GM23338 (cell line): ENCODE measurements at regions not wholly inside any gene's neighbourhood (a gene's known extent, or its start where the extent isn't known, plus 50 kb on each side); places are given as distances from the start of the nearest gene placed in this dataset.

ENCODE experiments used
- CREB1 ChIP-seq: fragments of 250-450 bp; sonication (Bioruptor Pico); IDR thresholded peaks from 2 replicates; pipeline ENCODE4 v1.5.0; 2020; ENCODE audit warnings: low read depth, mild to moderate bottlenecking, moderate library complexity
- CTCF ChIP-seq, 2 experiments: fragments of 200-600 bp in 1 of 2; sonication (generic) in 1 of 2; conservative IDR thresholded peaks; 2 replicates each; pipeline versions ENCODE4 v1.5.1 to v1.6.1; 2016 to 2017; ENCODE audit warnings: antibody characterized with exemption in 2 of 2, low read depth in 2 of 2, mild to moderate bottlenecking in 2 of 2, moderate library complexity in 1 of 2
- ETS1 ChIP-seq: IDR thresholded peaks from 2 replicates; pipeline ENCODE4 v1.6.1; 2016; ENCODE audit warnings: antibody characterized with exemption
- EZH2 ChIP-seq: fragments of 200-600 bp; sonication (generic); IDR thresholded peaks from one replicate; pipeline ENCODE4 v1.8.0; 2017; ENCODE audit warnings: antibody characterized with exemption, mild to moderate bottlenecking, low read depth; ENCODE audit not compliant: unreplicated experiment
- EZH2phosphoT487 ChIP-seq: fragments of 200-600 bp; sonication (generic); IDR thresholded peaks from one replicate; pipeline ENCODE4 v1.8.1; 2018; ENCODE audit warnings: antibody characterized with exemption; ENCODE audit not compliant: unreplicated experiment
- JUNB ChIP-seq: IDR thresholded peaks from one replicate; pipeline ENCODE4 v1.6.1; 2016; ENCODE audit warnings: antibody characterized with exemption; ENCODE audit not compliant: unreplicated experiment
- NANOG ChIP-seq: IDR thresholded peaks from 2 replicates; pipeline ENCODE4 v1.6.1; 2016; ENCODE audit warnings: antibody characterized with exemption, borderline replicate concordance
- POLR2AphosphoS5 ChIP-seq: IDR thresholded peaks from 2 replicates; pipeline ENCODE4 v1.6.1; 2016; ENCODE audit warnings: antibody characterized with exemption, low read depth
- REST ChIP-seq: IDR thresholded peaks from one replicate; pipeline ENCODE4 v1.6.1; 2018; ENCODE audit warnings: antibody characterized with exemption; ENCODE audit not compliant: unreplicated experiment
- STAT1 ChIP-seq: IDR thresholded peaks from one replicate; pipeline ENCODE4 v1.6.1; 2016; ENCODE audit warnings: antibody characterized with exemption; ENCODE audit not compliant: unreplicated experiment
- ZNF114 ChIP-seq: fragments of 250-450 bp; sonication (Bioruptor Pico); IDR thresholded peaks from 2 replicates; pipeline ENCODE4 v1.5.0; 2020; ENCODE audit warnings: mild to moderate bottlenecking, moderate library complexity
- ZNF462 ChIP-seq: fragments of 250-450 bp; sonication (Bioruptor Pico); IDR thresholded peaks from 2 replicates; pipeline ENCODE4 v1.5.0; 2020; ENCODE audit warnings: mild to moderate bottlenecking, moderate library complexity

GRCh38 chr6:10190042-10190441, 224.8 kb downstream of the TFAP2A start:
- TF ChIP-seq EZH2phosphoT487 (no peak), CTCF (conservative IDR thresholded peaks at IDR 0.05; ENCODE audit: low read depth in 2 of 2) (no peak), REST (no peak), POLR2AphosphoS5 (no peak), CREB1 (CRISPR knock-in tag) (no peak), STAT1 (no peak), ZNF462 (no peak), ETS1 (no peak), EZH2 (no peak), JUNB (no peak), ZNF114 (no peak), NANOG (no peak)
